ENCODE measurements at regions not wholly inside any gene's neighbourhood (a gene's known extent, or its start where the extent isn't known, plus 50 kb on each side); places are given as distances from the start of the nearest gene placed in this dataset.
A peak's percentile ranks its signal among the peaks of the same experiment; 100 is the strongest.
"Not testable (repeated sequence)": the region's sequence is repeated elsewhere in the genome, so short reads cannot be mapped to it uniquely, and the experiment has no call there.

GRCh38 chr2:161036926-161037325 lies 123.3 kb upstream of the TANK start:
- DNase-seq, result no peak

DNA sequence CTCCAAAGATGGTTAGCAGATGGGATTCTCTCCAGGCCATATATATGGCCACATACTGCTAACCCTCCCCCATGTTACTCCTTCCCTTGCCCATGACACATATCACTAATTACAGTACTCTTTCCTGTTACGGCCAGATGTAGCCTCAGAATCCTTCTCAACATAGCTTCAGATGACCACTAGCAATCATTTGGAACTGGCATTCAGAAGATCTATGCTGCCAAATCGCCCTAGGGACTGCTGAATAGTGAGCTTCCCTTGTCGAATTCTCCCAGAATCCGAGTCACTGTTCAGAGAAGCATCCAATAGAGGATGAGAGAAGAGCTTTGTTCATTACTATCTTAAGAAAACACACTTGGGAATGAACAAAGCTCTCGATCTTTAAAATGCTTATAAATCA lies 121.2 kb upstream of the TANK start:
- no peak for DNase-seq

DNA sequence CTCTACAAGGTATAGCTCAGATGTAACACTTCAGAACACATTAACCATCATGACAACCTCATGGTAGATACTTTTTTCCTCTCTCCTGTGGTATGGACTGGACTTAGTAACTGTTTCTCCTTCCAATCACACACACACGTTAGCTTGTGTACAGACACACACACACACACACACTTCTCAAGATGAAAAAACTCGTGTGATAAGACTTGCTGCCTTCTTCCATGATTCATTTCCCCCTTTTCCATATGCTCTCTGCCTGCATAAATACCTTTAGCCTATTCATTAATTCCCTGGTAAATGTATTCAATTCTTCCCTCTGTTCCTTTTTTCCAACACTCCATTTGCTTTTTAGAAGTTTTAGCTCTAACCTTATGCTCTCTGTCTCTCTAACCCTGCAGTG lies 118.9 kb upstream of the TANK start:
- DNase-seq, result no peak

GRCh38 chr2:161042990-161043625 lies 117.1 kb upstream of the TANK start:
- DNase-seq, result no peak

- DNase-seq, result no peak
These were observed 115.9 kb upstream of the TANK start for GRCh38 chr2:161044095-161044865.

- DNase-seq, result no peak
These were observed 115.3 kb upstream of the TANK start for GRCh38 chr2:161044921-161045320.

DNA sequence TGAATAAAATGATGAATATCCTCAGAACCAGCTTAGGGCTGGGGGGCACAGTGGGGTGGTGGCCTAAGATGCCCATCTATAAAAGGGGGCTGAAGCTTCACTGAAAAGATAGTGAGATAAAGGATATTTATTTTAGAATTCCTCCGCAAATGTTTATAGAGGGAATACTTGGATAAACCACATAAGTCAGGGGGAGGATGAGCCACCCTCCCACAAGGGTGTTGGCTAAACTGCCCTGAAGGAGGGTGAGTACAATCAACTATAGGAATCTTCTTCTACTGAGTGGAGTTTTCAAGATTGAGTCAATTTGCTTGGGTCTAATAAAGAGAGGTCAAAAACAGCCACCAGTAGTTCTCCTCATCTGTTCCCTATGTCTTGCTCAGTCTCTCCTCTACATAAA lies 114.5 kb upstream of the TANK start:
- DNase-seq, result no peak

GRCh38 chr2:161046876-161047275 lies 113.4 kb upstream of the TANK start:
- DNase-seq, result no peak

GRCh38 chr2:161048317-161048716 lies 111.9 kb upstream of the TANK start:
- no peak for DNase-seq

DNA sequence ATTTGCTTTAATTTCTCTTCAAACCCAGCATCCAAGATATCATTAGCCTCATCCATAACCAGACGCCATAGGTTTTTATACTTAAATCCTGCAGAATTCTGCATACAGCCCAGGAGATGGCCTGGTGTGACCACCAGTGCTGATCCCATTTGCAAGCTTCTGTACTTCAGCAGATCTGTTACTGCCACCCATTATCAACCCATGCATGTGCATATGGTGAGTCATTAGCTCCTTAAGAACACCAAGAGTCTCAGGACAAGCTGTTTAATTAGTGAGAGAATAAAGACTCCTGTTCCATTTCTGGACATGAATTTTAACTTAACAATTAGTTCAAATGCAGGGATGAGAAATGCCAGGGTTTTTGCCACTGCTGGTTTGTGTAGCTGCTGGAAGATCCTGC lies 110.7 kb upstream of the TANK start:
- no peak for DNase-seq

DNA sequence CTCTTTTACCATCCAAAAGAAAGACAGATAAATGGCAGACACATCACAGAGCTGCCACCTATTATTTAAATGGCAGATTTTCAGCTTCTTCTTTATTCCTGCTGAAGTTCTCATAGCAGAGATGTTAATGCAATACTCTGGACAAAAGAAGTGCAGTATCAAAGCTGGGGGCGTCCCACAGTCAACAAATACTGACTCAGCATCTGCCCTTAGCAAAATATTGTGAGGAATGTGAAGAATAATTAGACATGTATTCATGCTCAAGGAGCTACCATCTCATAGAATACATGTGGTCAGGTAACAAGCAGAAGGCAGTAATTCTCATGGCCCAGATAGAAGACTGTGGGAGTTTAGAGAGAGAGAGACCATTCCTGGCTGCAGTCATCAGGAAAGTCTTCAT lies 108.0 kb upstream of the TANK start:
- DNase-seq, result no peak

DNA sequence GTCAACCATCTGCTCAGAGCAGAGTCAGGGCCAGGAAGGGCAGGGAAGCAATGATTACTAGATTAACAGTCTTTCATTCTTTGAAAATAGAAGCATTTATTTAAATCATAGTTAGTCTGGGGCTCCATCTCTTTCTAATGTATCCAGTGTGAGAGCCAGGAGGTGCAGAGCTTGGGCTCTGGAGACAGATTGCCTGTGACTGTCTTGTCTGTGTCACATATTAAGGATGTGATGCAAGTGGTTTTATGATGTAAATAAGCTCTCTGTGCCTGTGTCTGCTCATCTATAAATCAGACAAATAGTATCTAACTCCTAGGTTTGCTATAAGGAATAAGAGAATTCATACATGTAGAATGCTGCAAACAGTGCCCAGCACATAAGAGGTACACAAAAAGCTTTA lies 104.9 kb upstream of the TANK start:
- DNase-seq, result no peak

DNA sequence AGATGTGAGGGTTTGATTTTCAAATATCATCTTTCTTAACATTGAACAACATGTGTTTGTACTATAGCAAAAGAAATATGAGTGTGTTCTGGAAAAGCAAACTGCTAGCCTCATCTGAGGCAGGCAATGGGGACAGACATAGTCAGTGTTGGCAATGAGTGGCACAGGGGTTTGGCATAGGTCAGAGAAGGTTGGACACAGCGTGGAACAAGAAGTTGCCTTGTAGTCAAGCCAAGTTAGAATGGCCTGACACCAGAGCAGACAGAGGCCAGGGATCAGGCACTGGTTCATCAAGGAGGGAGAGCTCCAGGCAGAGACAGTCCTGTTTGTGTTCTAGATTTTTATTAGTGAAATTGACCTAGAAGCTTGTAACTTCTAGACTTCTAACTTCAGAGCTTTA lies 100.8 kb upstream of the TANK start:
- no peak for DNase-seq

DNA sequence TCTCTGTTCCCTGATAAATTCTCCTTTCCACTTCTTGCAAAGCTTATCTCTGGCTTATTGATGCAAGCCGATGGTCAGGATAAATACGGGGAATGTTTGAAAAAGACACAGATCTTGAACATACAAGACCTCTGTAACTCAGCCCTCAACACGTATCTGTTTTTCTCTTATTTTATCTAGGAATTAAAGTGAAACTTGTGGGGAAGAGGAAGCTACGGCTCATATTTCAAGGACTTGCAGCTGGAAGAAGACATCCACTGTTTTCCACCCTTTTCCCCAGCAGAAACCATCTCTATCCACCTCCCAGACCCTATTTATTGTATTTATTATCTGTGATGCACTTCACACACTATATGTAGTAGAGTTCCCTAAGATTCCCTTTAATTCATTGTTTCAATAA lies 98.4 kb upstream of the TANK start:
- DNase-seq, result no peak

- peak; percentile 68 for DNase-seq
These were observed 96.9 kb upstream of the TANK start for GRCh38 chr2:161063157-161063945.

GRCh38 chr2:161063946-161064306 lies 96.3 kb upstream of the TANK start:
- DNase-seq, result no peak

- DNase-seq, result no peak
These were observed 92.3 kb upstream of the TANK start for GRCh38 chr2:161067846-161068350.

DNA sequence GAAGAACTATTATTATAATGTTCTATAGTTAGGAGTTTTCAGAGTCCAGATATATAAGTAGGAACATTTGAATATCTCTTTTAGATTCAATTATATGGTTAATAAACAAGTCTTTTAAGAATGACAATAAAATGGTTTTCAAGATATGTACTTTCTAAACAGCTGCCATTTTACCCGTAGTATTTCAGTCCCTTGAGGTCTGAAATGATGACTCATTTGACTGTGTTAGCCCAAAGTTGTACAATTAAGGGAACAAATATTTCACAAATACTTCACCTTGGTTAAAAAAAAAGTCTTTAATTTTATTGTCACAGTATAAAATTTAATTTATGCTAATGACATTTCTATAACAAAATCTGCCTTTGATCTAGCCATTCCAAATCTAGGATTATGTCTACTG lies 91.6 kb upstream of the TANK start:
- no peak for DNase-seq

DNA sequence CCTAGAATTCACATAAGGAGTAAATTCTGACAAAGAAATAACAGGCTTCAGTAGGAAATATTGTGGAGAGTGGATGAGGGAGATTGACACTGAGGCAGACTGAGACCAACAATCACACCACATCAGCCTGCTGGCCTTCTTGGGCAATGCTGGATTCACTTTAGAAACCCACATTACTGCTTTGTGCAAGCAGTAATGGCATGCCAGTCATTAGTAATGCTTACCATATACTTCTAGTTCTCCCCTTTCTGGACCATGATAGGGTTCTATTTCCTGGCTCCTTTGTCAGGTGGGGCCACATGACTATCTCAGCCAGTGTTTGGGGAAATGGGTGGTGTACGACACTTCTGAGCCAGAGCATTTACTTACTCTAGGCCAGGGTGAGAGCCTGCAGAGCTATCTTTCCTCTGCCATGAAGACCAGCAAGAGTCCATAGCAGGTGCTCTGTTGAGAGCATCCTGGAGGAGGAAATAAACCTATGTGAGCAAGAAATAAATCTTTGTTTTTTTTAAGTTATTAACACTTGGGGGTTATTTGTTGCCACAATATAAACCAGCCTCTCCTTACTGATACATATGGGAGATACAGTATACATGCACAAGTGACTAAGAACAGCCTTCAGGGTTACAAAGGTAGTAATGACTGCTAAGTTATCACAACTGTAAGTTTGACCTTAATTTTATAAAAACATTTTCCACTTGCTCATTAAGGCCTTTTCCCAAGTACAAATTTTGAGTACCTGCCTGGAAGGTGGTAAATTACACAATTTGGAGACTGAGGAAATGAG lies 89.3 kb upstream of the TANK start:
- DNase-seq, result no peak

DNA sequence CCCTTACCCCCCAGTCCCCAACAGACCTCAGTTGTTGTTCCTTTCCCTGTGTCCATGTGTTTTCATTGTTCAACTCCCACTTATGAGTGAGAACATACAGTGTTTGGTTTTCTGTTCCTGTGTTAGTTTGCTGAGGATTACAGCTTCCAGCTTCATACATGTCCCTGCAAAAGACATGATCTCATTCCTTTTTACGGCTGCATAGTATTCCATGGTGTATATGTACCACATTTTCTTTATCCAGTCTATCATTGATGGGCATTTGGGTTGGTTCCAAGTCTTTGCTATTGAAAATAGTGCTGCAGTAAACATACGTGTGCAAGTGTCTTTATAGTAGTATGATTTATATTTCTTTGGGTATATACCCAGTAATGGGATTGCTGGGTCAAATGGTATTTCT lies 87.8 kb upstream of the TANK start:
- DNase-seq, result not testable (repeated sequence)

- no peak for DNase-seq
These were observed 84.5 kb upstream of the TANK start for GRCh38 chr2:161075701-161076100.

DNA sequence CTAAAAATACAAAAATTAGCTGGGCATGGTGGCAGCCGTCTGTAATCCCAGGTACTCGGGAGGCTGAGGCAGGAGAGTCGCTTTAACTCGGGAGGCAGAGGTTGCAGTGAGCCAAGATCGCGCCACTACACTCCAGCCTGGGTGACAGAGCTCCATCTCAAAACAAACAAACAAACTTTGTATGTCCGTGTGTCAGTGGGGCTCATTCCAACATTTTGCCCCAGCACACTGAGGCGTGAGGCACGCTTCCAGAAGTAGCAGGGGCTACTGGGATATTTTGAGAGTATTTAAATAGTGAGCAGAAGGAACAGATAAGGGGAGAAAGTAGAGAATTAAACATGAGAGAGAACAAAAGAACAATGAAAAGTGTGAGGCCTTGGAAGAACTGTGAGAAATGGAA lies 83.3 kb upstream of the TANK start:
- no peak for DNase-seq

Data from activated naive CD4-positive, alpha-beta T cell treated with Interleukin-2 at 50 U/mL for 16 hours (primary cell).